Coronary artery (tissue), 2 donors: ENCODE measurements at regions not wholly inside any gene's neighbourhood (a gene's known extent, or its start where the extent isn't known, plus 50 kb on each side); places are given as distances from the start of the nearest gene placed in this dataset.

ENCODE experiments used
- DNase-seq: peaks from one replicate; pipeline ENCODE4 v3.0.0-alpha.2; 2017; ENCODE audit warnings: low spot score
- H3K27ac ChIP-seq, 2 donors: fragments of 200-600 bp; sonication (generic); one replicate each; pipeline ENCODE4 v1.5.1; 2016 to 2019
- H3K4me3 ChIP-seq: fragments of 200-600 bp; sonication (generic); 2 replicates; pipeline ENCODE4 v1.5.1; 2016; ENCODE audit warnings: mild to moderate bottlenecking, moderate library complexity
- TF ChIP-seq, protein P1 (sequence below): fragments of 200-600 bp; sonication (generic); IDR thresholded peaks from one replicate; pipeline ENCODE4 v1.5.1; 2019; ENCODE audit warnings: antibody characterized with exemption

- Histone ChIP-seq H3K4me3 (no peak overlapping the region), H3K27ac (no peak overlapping the region)
- TF ChIP-seq, protein P1, sequence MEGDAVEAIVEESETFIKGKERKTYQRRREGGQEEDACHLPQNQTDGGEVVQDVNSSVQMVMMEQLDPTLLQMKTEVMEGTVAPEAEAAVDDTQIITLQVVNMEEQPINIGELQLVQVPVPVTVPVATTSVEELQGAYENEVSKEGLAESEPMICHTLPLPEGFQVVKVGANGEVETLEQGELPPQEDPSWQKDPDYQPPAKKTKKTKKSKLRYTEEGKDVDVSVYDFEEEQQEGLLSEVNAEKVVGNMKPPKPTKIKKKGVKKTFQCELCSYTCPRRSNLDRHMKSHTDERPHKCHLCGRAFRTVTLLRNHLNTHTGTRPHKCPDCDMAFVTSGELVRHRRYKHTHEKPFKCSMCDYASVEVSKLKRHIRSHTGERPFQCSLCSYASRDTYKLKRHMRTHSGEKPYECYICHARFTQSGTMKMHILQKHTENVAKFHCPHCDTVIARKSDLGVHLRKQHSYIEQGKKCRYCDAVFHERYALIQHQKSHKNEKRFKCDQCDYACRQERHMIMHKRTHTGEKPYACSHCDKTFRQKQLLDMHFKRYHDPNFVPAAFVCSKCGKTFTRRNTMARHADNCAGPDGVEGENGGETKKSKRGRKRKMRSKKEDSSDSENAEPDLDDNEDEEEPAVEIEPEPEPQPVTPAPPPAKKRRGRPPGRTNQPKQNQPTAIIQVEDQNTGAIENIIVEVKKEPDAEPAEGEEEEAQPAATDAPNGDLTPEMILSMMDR: no peak
- DNase-seq: no peak
These were observed 1062.9 kb upstream of the CADM2 start for GRCh38 chr3:83895892-83896291.

GRCh38 chr3:83902787-83903533 lies 1055.8 kb upstream of the CADM2 start:
- TF ChIP-seq, protein P1: no peak
- no peak overlapping the region for H3K27ac ChIP-seq
- no peak for DNase-seq
- no peak overlapping the region for H3K4me3 ChIP-seq

GRCh38 chr3:83913381-83913780 lies 1045.4 kb upstream of the CADM2 start:
- H3K4me3 ChIP-seq: no peak overlapping the region
- no peak for DNase-seq
- TF ChIP-seq, protein P1: no peak
- H3K27ac ChIP-seq: no peak overlapping the region

GRCh38 chr3:83926291-83926690 lies 1032.5 kb upstream of the CADM2 start:
- no peak for DNase-seq
- Histone ChIP-seq H3K4me3 (no peak overlapping the region), H3K27ac (no peak overlapping the region)
- TF ChIP-seq, protein P1: no peak

- DNase-seq: no peak
- TF ChIP-seq, protein P1: no peak
- Histone ChIP-seq H3K4me3 (no peak overlapping the region), H3K27ac (no peak overlapping the region)
These were observed 1030.4 kb upstream of the CADM2 start for GRCh38 chr3:83928391-83928790.

DNA sequence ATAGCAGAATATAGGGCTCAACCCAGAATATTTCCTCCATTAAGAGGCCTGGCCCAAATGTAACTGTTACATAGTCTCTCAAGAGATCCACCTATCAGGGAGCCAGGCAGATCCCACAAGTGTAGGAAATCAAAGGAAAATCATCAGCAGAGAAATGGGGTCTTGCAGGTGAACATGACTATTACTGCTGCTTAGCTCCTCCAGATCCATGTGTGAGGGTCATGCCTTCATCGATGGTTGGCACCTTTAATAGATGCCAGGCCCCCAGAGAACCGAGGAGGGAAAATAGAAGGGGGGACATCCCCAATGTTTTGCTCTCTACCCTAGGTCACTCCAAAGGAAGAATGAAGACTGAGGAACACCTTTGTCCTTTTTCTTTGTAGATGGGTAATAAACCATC lies 1029.9 kb upstream of the CADM2 start:
- no peak for DNase-seq
- TF ChIP-seq, protein P1: no peak
- Histone ChIP-seq H3K4me3 (no peak overlapping the region), H3K27ac (no peak overlapping the region)
